ENCODE measurements at regions not wholly inside any gene's neighbourhood (a gene's known extent, or its start where the extent isn't known, plus 50 kb on each side); places are given as distances from the start of the nearest gene placed in this dataset.

- TF ChIP-seq, protein P1, sequence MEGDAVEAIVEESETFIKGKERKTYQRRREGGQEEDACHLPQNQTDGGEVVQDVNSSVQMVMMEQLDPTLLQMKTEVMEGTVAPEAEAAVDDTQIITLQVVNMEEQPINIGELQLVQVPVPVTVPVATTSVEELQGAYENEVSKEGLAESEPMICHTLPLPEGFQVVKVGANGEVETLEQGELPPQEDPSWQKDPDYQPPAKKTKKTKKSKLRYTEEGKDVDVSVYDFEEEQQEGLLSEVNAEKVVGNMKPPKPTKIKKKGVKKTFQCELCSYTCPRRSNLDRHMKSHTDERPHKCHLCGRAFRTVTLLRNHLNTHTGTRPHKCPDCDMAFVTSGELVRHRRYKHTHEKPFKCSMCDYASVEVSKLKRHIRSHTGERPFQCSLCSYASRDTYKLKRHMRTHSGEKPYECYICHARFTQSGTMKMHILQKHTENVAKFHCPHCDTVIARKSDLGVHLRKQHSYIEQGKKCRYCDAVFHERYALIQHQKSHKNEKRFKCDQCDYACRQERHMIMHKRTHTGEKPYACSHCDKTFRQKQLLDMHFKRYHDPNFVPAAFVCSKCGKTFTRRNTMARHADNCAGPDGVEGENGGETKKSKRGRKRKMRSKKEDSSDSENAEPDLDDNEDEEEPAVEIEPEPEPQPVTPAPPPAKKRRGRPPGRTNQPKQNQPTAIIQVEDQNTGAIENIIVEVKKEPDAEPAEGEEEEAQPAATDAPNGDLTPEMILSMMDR (IDR thresholded peaks at IDR 0.05), result no peak
- TF ChIP-seq ZFX (IDR thresholded peaks at IDR 0.05; ENCODE audit: borderline replicate concordance), result no peak
These were observed 352.6 kb upstream of the NWD2 start for GRCh38 chr4:36891971-36892370.
